Activated T-helper 1 cell treated with anti-CD3 and anti-CD28 coated beads, Interleukin-12 subunit alpha, Interleukin-12 subunit beta, Interleukin-2, Interleukin-4 antibody, amounts not matched to agents 30 ng/mL and 10 ng/mL and 1 ng/mL, durations not matched to agents 14 hours and 24 hours and 36 hours (primary cell): ENCODE measurements at regions not wholly inside any gene's neighbourhood (a gene's known extent, or its start where the extent isn't known, plus 50 kb on each side); places are given as distances from the start of the nearest gene placed in this dataset.
"Not testable (repeated sequence)": the region's sequence is repeated elsewhere in the genome, so short reads cannot be mapped to it uniquely, and the experiment has no call there.

Source experiments
- DNase-seq: peaks from one replicate; pipeline ENCODE4 v3.0.0; 2021; ENCODE audit warnings: low spot score
- H3K27ac Mint-ChIP-seq: one replicate; pipeline ENCODE4 v1.8.0; 2021; ENCODE audit warnings: mild to moderate bottlenecking, mixed read lengths
- H3K27me3 Mint-ChIP-seq: one replicate; pipeline ENCODE4 v1.8.0; 2022; ENCODE audit warnings: mild to moderate bottlenecking, moderate library complexity, mixed read lengths; ENCODE audit not compliant: insufficient read depth
- H3K36me3 Mint-ChIP-seq: one replicate; pipeline ENCODE4 v1.8.0; 2021; ENCODE audit warnings: low read depth, mixed read lengths
- H3K4me1 Mint-ChIP-seq: one replicate; pipeline ENCODE4 v1.8.0; 2021; ENCODE audit warnings: low read depth, mixed read lengths
- H3K4me3 Mint-ChIP-seq: one replicate; pipeline ENCODE4 v1.8.0; 2021; ENCODE audit warnings: mild to moderate bottlenecking, moderate library complexity, mixed read lengths
- H3K9me3 Mint-ChIP-seq: one replicate; pipeline ENCODE4 v1.8.0; 2021; ENCODE audit warnings: mixed read lengths
- intact Hi-C: fragments of 100-400 bp; cut with micrococcal nuclease; formaldehyde crosslinking; loops from one replicate; pipeline ENCODE4 v1.15.1; 2024

GRCh38 chr3:106454497-106454896 is 585.7 kb upstream of the CBLB start:
- Mint-ChIP-seq H3K9me3 (peaks cover 8% of the 10 kb centered on the region), H3K36me3 (no peaks in the 10 kb centered on the region), H3K27me3 (no peaks in the 10 kb centered on the region), H3K4me1 (peaks cover 23% of the 10 kb centered on the region), H3K27ac (no peak overlapping the region), H3K4me3 (no peak overlapping the region)
- DNase-seq: no peak
- intact Hi-C loops: no loop called here

GRCh38 chr3:106457281-106458180 is 588.7 kb upstream of the CBLB start:
- peaks cover 18% of the 10 kb centered on the region for H3K9me3 Mint-ChIP-seq
- peak; percentile 13 for DNase-seq
- peak overlapping the region; percentile 49 for H3K27ac Mint-ChIP-seq
- no peaks in the 10 kb centered on the region for H3K27me3 Mint-ChIP-seq
- peaks cover 2% of the 10 kb centered on the region for H3K36me3 Mint-ChIP-seq
- peaks cover 23% of the 10 kb centered on the region for H3K4me1 Mint-ChIP-seq
- no peak overlapping the region for H3K4me3 Mint-ChIP-seq
- intact Hi-C loops: loop anchor here (2.0 to 5.0 kb wide), 2 partner anchors 17 to 35 kb away; no protein-coding TSS in a partner anchor

- Mint-ChIP-seq H3K27ac (no peak overlapping the region), H3K27me3 (no peaks in the 10 kb centered on the region), H3K4me1 (peaks cover 23% of the 10 kb centered on the region), H3K9me3 (peaks cover 20% of the 10 kb centered on the region), H3K36me3 (peaks cover 2% of the 10 kb centered on the region), H3K4me3 (no peak overlapping the region)
- DNase-seq: no peak
- intact Hi-C loops: loop anchor here (5.0 kb wide), 1 partner anchor 37 kb away; no protein-coding TSS in a partner anchor
These were observed 590.1 kb upstream of the CBLB start for GRCh38 chr3:106458952-106459351.

GRCh38 chr3:106466881-106467280 is 598.1 kb upstream of the CBLB start:
- Mint-ChIP-seq H3K36me3 (peaks cover 11% of the 10 kb centered on the region), H3K27ac (no peak overlapping the region), H3K4me3 (no peak overlapping the region), H3K4me1 (no peaks in the 10 kb centered on the region), H3K27me3 (no peaks in the 10 kb centered on the region), H3K9me3 (peaks cover 48% of the 10 kb centered on the region)
- intact Hi-C loops: no loop called here
- DNase-seq: no peak

- intact Hi-C loops: loop anchor here (1.0 to 2.0 kb wide), 18 partner anchors 17 to 1106 kb away; partner anchors contain the start of gene CBLB
- peaks cover 55% of the 10 kb centered on the region for H3K9me3 Mint-ChIP-seq
These were observed 605.0 kb upstream of the CBLB start for GRCh38 chr3:106473576-106474475.

GRCh38 chr3:106482451-106482850 is 613.6 kb upstream of the CBLB start:
- H3K4me1 Mint-ChIP-seq: no peaks in the 10 kb centered on the region
- intact Hi-C loops: no loop called here
- H3K27me3 Mint-ChIP-seq: no peaks in the 10 kb centered on the region
- peaks cover 6% of the 10 kb centered on the region for H3K36me3 Mint-ChIP-seq
- DNase-seq: no peak
- no peak overlapping the region for H3K4me3 Mint-ChIP-seq
- H3K9me3 Mint-ChIP-seq: peaks cover 27% of the 10 kb centered on the region
- H3K27ac Mint-ChIP-seq: no peak overlapping the region

More at GRCh38 chr3:106473576-106474475, 605.0 kb upstream of the CBLB start:
- H3K4me3 Mint-ChIP-seq: no peak overlapping the region
- H3K4me1 Mint-ChIP-seq: peaks cover 18% of the 10 kb centered on the region
- H3K36me3 Mint-ChIP-seq: peaks cover 7% of the 10 kb centered on the region
- DNase-seq: no peak
- H3K27me3 Mint-ChIP-seq: no peaks in the 10 kb centered on the region
- peak overlapping the region; percentile 94 for H3K27ac Mint-ChIP-seq

- intact Hi-C loops: no loop called here
- no peaks in the 10 kb centered on the region for H3K36me3 Mint-ChIP-seq
- no peaks in the 10 kb centered on the region for H3K27me3 Mint-ChIP-seq
- H3K4me3 Mint-ChIP-seq: no peak overlapping the region
- H3K4me1 Mint-ChIP-seq: no peaks in the 10 kb centered on the region
- DNase-seq: no peak
- peaks cover 12% of the 10 kb centered on the region for H3K9me3 Mint-ChIP-seq
- no peak overlapping the region for H3K27ac Mint-ChIP-seq
These were observed 616.4 kb upstream of the CBLB start for GRCh38 chr3:106485217-106485616.

- intact Hi-C loops: no loop called here
These were observed 617.0 kb upstream of the CBLB start for GRCh38 chr3:106485802-106486201.

GRCh38 chr3:106486945-106487639 is 618.3 kb upstream of the CBLB start:
- H3K27me3 Mint-ChIP-seq, H3K4me3 Mint-ChIP-seq, H3K36me3 Mint-ChIP-seq, H3K4me1 Mint-ChIP-seq, H3K9me3 Mint-ChIP-seq, H3K27ac Mint-ChIP-seq, DNase-seq, intact Hi-C loops: not testable (repeated sequence)

More at GRCh38 chr3:106485802-106486201, 617.0 kb upstream of the CBLB start:
- H3K36me3 Mint-ChIP-seq: no peaks in the 10 kb centered on the region
- H3K4me1 Mint-ChIP-seq: no peaks in the 10 kb centered on the region
- DNase-seq: no peak
- H3K9me3 Mint-ChIP-seq: peaks cover 12% of the 10 kb centered on the region
- no peak overlapping the region for H3K4me3 Mint-ChIP-seq
- no peaks in the 10 kb centered on the region for H3K27me3 Mint-ChIP-seq
- H3K27ac Mint-ChIP-seq: no peak overlapping the region

GRCh38 chr3:106488331-106488730 is 619.5 kb upstream of the CBLB start:
- Mint-ChIP-seq H3K4me1 (no peaks in the 10 kb centered on the region), H3K27me3 (no peaks in the 10 kb centered on the region), H3K4me3 (no peak overlapping the region), H3K9me3 (peaks cover 9% of the 10 kb centered on the region), H3K36me3 (no peaks in the 10 kb centered on the region), H3K27ac (no peak overlapping the region)
- DNase-seq: no peak
- intact Hi-C loops: no loop called here

- Mint-ChIP-seq H3K4me3 (no peak overlapping the region), H3K9me3 (peaks cover 9% of the 10 kb centered on the region), H3K4me1 (no peaks in the 10 kb centered on the region), H3K27me3 (no peaks in the 10 kb centered on the region), H3K36me3 (no peaks in the 10 kb centered on the region), H3K27ac (no peak overlapping the region)
- intact Hi-C loops: no loop called here
- no peak for DNase-seq
These were observed 623.0 kb upstream of the CBLB start for GRCh38 chr3:106491796-106492195.

GRCh38 chr3:106508331-106508893 is 639.6 kb upstream of the CBLB start:
- Mint-ChIP-seq H3K27ac (no peak overlapping the region), H3K4me3 (no peak overlapping the region), H3K9me3 (peaks cover 4% of the 10 kb centered on the region), H3K4me1 (peaks cover 7% of the 10 kb centered on the region), H3K27me3 (peaks cover 4% of the 10 kb centered on the region), H3K36me3 (no peaks in the 10 kb centered on the region)
- intact Hi-C loops: no loop called here
- no peak for DNase-seq
